HG02759 (cell line): ENCODE measurements at regions not wholly inside any gene's neighbourhood (a gene's known extent, or its start where the extent isn't known, plus 50 kb on each side); places are given as distances from the start of the nearest gene placed in this dataset.

Source experiments
- ATAC-seq: cut with Tn5 transposase; IDR thresholded peaks from one replicate; pipeline ENCODE4 v1.9.1; 2021; ENCODE audit warnings: mild to moderate bottlenecking, moderate library complexity; ENCODE audit not compliant: unreplicated experiment

GRCh38 chr20:22781869-22782268 lies 197.5 kb upstream of the FOXA2 start:
- ATAC-seq: no peak

- ATAC-seq: no peak
These were observed 205.3 kb upstream of the FOXA2 start for GRCh38 chr20:22789676-22790075.

- no peak for ATAC-seq
These were observed 207.0 kb upstream of the FOXA2 start for GRCh38 chr20:22791396-22791795.

GRCh38 chr20:22791877-22792525 lies 207.6 kb upstream of the FOXA2 start:
- ATAC-seq: no peak

GRCh38 chr20:22794200-22794599 lies 209.8 kb upstream of the FOXA2 start:
- no peak for ATAC-seq

- no peak for ATAC-seq
These were observed 211.1 kb upstream of the FOXA2 start for GRCh38 chr20:22795433-22795832.

GRCh38 chr20:22795871-22796270 lies 211.5 kb upstream of the FOXA2 start:
- no peak for ATAC-seq

GRCh38 chr20:22796469-22797077 lies 212.2 kb upstream of the FOXA2 start:
- no peak for ATAC-seq

GRCh38 chr20:22797103-22797502 lies 212.7 kb upstream of the FOXA2 start:
- no peak for ATAC-seq

GRCh38 chr20:22799687-22800086 lies 215.3 kb upstream of the FOXA2 start:
- ATAC-seq: no peak

GRCh38 chr20:22800129-22800528 lies 215.8 kb upstream of the FOXA2 start:
- ATAC-seq: no peak

- no peak for ATAC-seq
These were observed 217.2 kb upstream of the FOXA2 start for GRCh38 chr20:22801528-22801927.

GRCh38 chr20:22802296-22802695 lies 217.9 kb upstream of the FOXA2 start:
- no peak for ATAC-seq

- ATAC-seq: no peak
These were observed 220.8 kb upstream of the FOXA2 start for GRCh38 chr20:22805219-22805618.

- no peak for ATAC-seq
These were observed 221.6 kb upstream of the FOXA2 start for GRCh38 chr20:22805996-22806395.

- no peak for ATAC-seq
These were observed 222.7 kb upstream of the FOXA2 start for GRCh38 chr20:22807045-22807444.

GRCh38 chr20:22807646-22808244 lies 223.4 kb upstream of the FOXA2 start:
- no peak for ATAC-seq

- ATAC-seq: no peak
These were observed 224.3 kb upstream of the FOXA2 start for GRCh38 chr20:22808628-22809027.

- no peak for ATAC-seq
These were observed 225.1 kb upstream of the SSTR4 start for GRCh38 chr20:22810030-22810429.

GRCh38 chr20:22810626-22811569 lies 224.2 kb upstream of the SSTR4 start:
- no peak for ATAC-seq

- no peak for ATAC-seq
These were observed 220.5 kb upstream of the SSTR4 start for GRCh38 chr20:22814471-22815205.
